ENCODE measurements at regions not wholly inside any gene's neighbourhood (a gene's known extent, or its start where the extent isn't known, plus 50 kb on each side); places are given as distances from the start of the nearest gene placed in this dataset.

DNA sequence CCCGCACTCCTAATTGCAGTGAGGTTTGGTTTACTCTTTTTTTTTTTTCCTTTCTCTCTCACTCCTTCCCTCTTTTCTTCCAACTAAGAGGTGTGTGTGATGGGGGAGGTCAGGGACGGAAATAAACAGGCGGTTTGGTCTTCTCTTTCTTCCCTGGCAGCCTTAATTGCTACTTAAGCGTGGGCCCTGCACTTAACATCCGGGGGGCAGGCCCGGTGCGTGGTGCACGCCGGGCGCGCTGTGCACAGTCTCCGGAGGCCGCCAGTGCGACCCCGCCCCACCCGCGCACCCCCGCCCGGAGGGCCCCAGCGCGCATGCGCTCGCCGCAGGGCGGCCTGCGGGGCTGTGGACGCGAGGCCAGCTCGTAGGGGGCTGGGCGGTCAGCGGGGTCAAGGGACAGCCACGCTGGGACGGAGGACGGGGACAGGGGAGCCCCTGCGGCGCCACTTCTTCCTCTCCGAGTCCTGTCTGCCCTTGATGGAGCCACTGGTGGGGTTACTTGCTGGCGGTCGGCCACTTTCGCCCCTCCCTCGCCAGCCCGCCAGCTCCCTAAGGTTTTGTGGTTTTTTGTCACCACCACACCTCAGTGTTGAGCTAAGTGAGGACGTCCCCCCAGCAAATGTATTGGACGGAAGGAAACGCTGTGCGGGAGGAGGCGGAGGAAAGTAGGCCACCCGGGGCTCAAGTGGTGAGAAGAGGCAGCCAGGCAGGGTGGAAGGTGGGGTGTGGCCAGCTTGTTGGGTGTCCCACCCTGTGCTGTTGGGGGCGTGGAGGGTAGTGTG lies 120.9 kb downstream of the MRM1 start:
- Histone ChIP-seq H3K4me1 (ENCODE audit: control insufficient read depth in 1 of 2, insufficient read depth in 2 of 2, low read length in 2 of 2) (no peaks in the 10 kb centered on the region), H4K20me1 (ENCODE audit: insufficient read depth) (no peaks in the 10 kb centered on the region), H2AFZ (ENCODE audit: low read depth, low read length, poor library complexity, severe bottlenecking) (no peak overlapping the region), H3K27ac (ENCODE audit: low read depth, low read length) (no peak overlapping the region), H3K9me2 (ENCODE audit: insufficient read depth) (no peaks in the 10 kb centered on the region), H3K4me3 (replicated peaks in 1 of 2; ENCODE audit: low read depth in 1 of 2, low read length in 2 of 2) (no peak overlapping the region), H3K9ac (ENCODE audit: low read length) (no peak overlapping the region), H3K36me3 (ENCODE audit: control insufficient read depth in 1 of 2, insufficient read depth in 2 of 2, low read length in 2 of 2) (no peaks in the 10 kb centered on the region), H3K4me2 (ENCODE audit: low read length) (no peak overlapping the region), H3K27me3 (ENCODE audit: insufficient read depth, low read length) (0 out of 2 replicates have a peak, but pooled peaks cover 11% of the 10 kb centered on the region), H3K79me2 (ENCODE audit: insufficient read depth, low read length) (no peaks in the 10 kb centered on the region), H3K9me3 (ENCODE audit: control insufficient read depth in 1 of 2, insufficient read depth in 1 of 2, low read depth in 1 of 2, low read length in 2 of 2) (no peaks in the 10 kb centered on the region)
- BruUV-seq (replicated peaks), result no TSS peak
- ATAC-seq (no peak), DNase-seq (ENCODE audit: low read depth, low spot score) (no peak)
- ChIA-PET RAD21 (ENCODE audit: low non-redundant PET in 1 of 2, low total read pairs in 2 of 2, uncharacterized antibody in 2 of 2, unreplicated experiment in 2 of 2) (no interaction called here), CTCF (no interaction called here), POLR2A (no interaction called here)
- intact Hi-C loops (cut with micrococcal nuclease), result no loop called here
- TF ChIP-seq JUND (IDR thresholded peaks at IDR 0.05), result no peak

DNA sequence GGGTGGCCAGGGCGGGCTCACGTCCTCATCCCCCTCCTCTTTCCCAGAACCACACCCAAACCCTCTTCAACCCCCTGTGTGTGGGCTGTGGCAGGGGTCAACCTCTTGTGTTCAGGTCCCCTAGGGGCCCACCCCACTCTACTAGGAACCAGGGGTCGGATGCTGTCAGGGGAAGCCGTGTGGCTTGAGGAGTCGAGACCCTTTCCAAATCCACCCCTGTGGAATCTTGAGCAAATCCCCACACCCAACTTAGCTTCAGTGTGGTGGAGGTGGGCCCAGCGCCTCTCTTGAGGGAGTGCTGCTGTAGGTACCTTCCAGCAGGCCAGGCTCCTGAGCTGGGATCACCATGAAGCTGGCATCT lies 121.5 kb downstream of the MRM1 start:
- intact Hi-C loops (cut with micrococcal nuclease), result no loop called here
- 0 out of 2 replicates have a peak, but pooled peaks cover 15% of the 10 kb centered on the region for H3K27me3 ChIP-seq (ENCODE audit: insufficient read depth, low read length)
- H2AFZ ChIP-seq (ENCODE audit: low read depth, low read length, poor library complexity, severe bottlenecking), result no peak overlapping the region
- H4K20me1 ChIP-seq (ENCODE audit: insufficient read depth), result no peaks in the 10 kb centered on the region
- H3K9me3 ChIP-seq (ENCODE audit: control insufficient read depth in 1 of 2, insufficient read depth in 1 of 2, low read depth in 1 of 2, low read length in 2 of 2), result no peaks in the 10 kb centered on the region
- H3K4me1 ChIP-seq (ENCODE audit: control insufficient read depth in 1 of 2, insufficient read depth in 2 of 2, low read length in 2 of 2), result no peaks in the 10 kb centered on the region
- no peak for ATAC-seq
- no peaks in the 10 kb centered on the region for H3K9me2 ChIP-seq (ENCODE audit: insufficient read depth)
- H3K4me3 ChIP-seq (replicated peaks in 1 of 2; ENCODE audit: low read depth in 1 of 2, low read length in 2 of 2), result no peak overlapping the region
- no peak overlapping the region for H3K4me2 ChIP-seq (ENCODE audit: low read length)
- no peak overlapping the region for H3K9ac ChIP-seq (ENCODE audit: low read length)
- TF ChIP-seq POLR2A (IDR thresholded peaks at IDR 0.05; ENCODE audit: borderline replicate concordance, extremely low read depth, insufficient read depth, insufficient read length) (no peak), EGR1 (IDR thresholded peaks at IDR 0.05; ENCODE audit: low read depth) (no peak), CEBPB (IDR thresholded peaks at IDR 0.05; ENCODE audit: low read depth) (no peak), YY1 (IDR thresholded peaks at IDR 0.05; ENCODE audit: extremely low read depth, insufficient replicate concordance, low read depth, low read length) (no peak), SIN3A (IDR thresholded peaks at IDR 0.05; ENCODE audit: low read depth) (no peak), CTCF (IDR thresholded peaks at IDR 0.05 in 2 of 3, conservative IDR thresholded peaks at IDR 0.05 in 1 of 3; ENCODE audit: borderline replicate concordance in 1 of 3, insufficient read depth in 1 of 3, low read depth in 2 of 3, low read length in 2 of 3) (no peak)
- ChIA-PET RAD21 (ENCODE audit: low non-redundant PET in 1 of 2, low total read pairs in 2 of 2, uncharacterized antibody in 2 of 2, unreplicated experiment in 2 of 2) (no interaction called here), POLR2A (no interaction called here), CTCF (no interaction called here)
- BruUV-seq (replicated peaks), result no TSS peak
- no peak overlapping the region for H3K27ac ChIP-seq (ENCODE audit: low read depth, low read length)
- H3K79me2 ChIP-seq (ENCODE audit: insufficient read depth, low read length), result no peaks in the 10 kb centered on the region
- DNase-seq (ENCODE audit: low read depth, low spot score), result no peak
- H3K36me3 ChIP-seq (ENCODE audit: control insufficient read depth in 1 of 2, insufficient read depth in 2 of 2, low read length in 2 of 2), result no peaks in the 10 kb centered on the region
